ENCODE measurements at regions not wholly inside any gene's neighbourhood (a gene's known extent, or its start where the extent isn't known, plus 50 kb on each side); places are given as distances from the start of the nearest gene placed in this dataset.

DNA sequence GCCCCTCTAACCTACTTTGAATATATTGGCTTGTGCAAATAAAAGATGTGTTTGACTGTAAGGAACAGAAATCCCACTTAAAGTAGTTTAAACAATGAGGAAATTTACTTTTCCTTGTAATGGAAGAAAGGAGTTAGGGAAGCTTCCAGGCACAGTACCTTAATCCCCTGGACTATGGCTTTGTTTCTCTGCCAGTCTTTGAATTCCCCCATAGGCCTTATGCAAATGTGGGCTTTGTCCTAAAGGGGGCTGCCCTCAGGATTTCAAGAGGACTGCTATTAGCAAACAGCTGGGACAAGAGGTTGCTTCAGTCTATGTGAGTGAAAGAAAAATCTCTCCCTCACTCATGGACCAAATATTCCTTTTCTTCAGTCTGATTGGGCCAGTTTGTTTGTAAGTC, 255.1 kb upstream of the THSD7B start:
- Histone ChIP-seq H3K4me3 (ENCODE audit: low read depth, low read length) (no peak overlapping the region), H3K9me3 (ENCODE audit: control insufficient read depth, low read length) (no peaks in the 10 kb centered on the region), H2AFZ (no peak overlapping the region), H3K36me3 (ENCODE audit: control insufficient read depth, insufficient read depth, low read length) (no peaks in the 10 kb centered on the region), H3K79me2 (no peaks in the 10 kb centered on the region), H3K4me2 (ENCODE audit: low read length) (no peak overlapping the region), H3K4me1 (no peaks in the 10 kb centered on the region), H3K27ac (no peak overlapping the region), H3K27me3 (ENCODE audit: control insufficient read depth, insufficient read depth, low read length) (no peaks in the 10 kb centered on the region), H3K9ac (no peak overlapping the region)
- TF ChIP-seq, protein P1, sequence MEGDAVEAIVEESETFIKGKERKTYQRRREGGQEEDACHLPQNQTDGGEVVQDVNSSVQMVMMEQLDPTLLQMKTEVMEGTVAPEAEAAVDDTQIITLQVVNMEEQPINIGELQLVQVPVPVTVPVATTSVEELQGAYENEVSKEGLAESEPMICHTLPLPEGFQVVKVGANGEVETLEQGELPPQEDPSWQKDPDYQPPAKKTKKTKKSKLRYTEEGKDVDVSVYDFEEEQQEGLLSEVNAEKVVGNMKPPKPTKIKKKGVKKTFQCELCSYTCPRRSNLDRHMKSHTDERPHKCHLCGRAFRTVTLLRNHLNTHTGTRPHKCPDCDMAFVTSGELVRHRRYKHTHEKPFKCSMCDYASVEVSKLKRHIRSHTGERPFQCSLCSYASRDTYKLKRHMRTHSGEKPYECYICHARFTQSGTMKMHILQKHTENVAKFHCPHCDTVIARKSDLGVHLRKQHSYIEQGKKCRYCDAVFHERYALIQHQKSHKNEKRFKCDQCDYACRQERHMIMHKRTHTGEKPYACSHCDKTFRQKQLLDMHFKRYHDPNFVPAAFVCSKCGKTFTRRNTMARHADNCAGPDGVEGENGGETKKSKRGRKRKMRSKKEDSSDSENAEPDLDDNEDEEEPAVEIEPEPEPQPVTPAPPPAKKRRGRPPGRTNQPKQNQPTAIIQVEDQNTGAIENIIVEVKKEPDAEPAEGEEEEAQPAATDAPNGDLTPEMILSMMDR (IDR thresholded peaks at IDR 0.05): no peak

- Histone ChIP-seq H3K4me2 (ENCODE audit: low read length) (no peak overlapping the region), H3K4me1 (no peaks in the 10 kb centered on the region), H3K9me3 (ENCODE audit: control insufficient read depth, low read length) (no peaks in the 10 kb centered on the region), H3K27me3 (ENCODE audit: control insufficient read depth, insufficient read depth, low read length) (no peaks in the 10 kb centered on the region), H2AFZ (no peak overlapping the region), H3K9ac (no peak overlapping the region), H3K4me3 (ENCODE audit: low read depth, low read length) (no peak overlapping the region), H3K36me3 (ENCODE audit: control insufficient read depth, insufficient read depth, low read length) (no peaks in the 10 kb centered on the region), H3K79me2 (no peaks in the 10 kb centered on the region), H3K27ac (no peak overlapping the region)
- TF ChIP-seq, protein P1 (IDR thresholded peaks at IDR 0.05): no peak
Observed at GRCh38 chr2:136505462-136505861, 259.9 kb upstream of the THSD7B start.

- Histone ChIP-seq H3K4me2 (ENCODE audit: low read length) (no peak overlapping the region), H3K79me2 (no peaks in the 10 kb centered on the region), H3K9me3 (ENCODE audit: control insufficient read depth, low read length) (no peaks in the 10 kb centered on the region), H3K4me3 (ENCODE audit: low read depth, low read length) (no peak overlapping the region), H3K9ac (no peak overlapping the region), H3K27ac (no peak overlapping the region), H3K4me1 (no peaks in the 10 kb centered on the region), H2AFZ (no peak overlapping the region), H3K27me3 (ENCODE audit: control insufficient read depth, insufficient read depth, low read length) (no peaks in the 10 kb centered on the region), H3K36me3 (ENCODE audit: control insufficient read depth, insufficient read depth, low read length) (no peaks in the 10 kb centered on the region)
- TF ChIP-seq, protein P1 (IDR thresholded peaks at IDR 0.05): no peak
Observed at GRCh38 chr2:136502660-136503059, 262.7 kb upstream of the THSD7B start.

- no peaks in the 10 kb centered on the region for H3K79me2 ChIP-seq
- no peak overlapping the region for H3K4me3 ChIP-seq (ENCODE audit: low read depth, low read length)
- no peak overlapping the region for H3K4me2 ChIP-seq (ENCODE audit: low read length)
- no peaks in the 10 kb centered on the region for H3K27me3 ChIP-seq (ENCODE audit: control insufficient read depth, insufficient read depth, low read length)
- TF ChIP-seq, protein P1 (IDR thresholded peaks at IDR 0.05): no peak
- no peak overlapping the region for H3K9ac ChIP-seq
- no peak overlapping the region for H3K27ac ChIP-seq
- H3K36me3 ChIP-seq (ENCODE audit: control insufficient read depth, insufficient read depth, low read length): no peaks in the 10 kb centered on the region
- H3K4me1 ChIP-seq: no peaks in the 10 kb centered on the region
- H2AFZ ChIP-seq: no peak overlapping the region
- H3K9me3 ChIP-seq (ENCODE audit: control insufficient read depth, low read length): no peaks in the 10 kb centered on the region
Observed at GRCh38 chr2:136497709-136498108, 267.6 kb upstream of the THSD7B start.

- TF ChIP-seq, protein P1 (IDR thresholded peaks at IDR 0.05): no peak
- H3K9ac ChIP-seq: no peak overlapping the region
- no peaks in the 10 kb centered on the region for H3K36me3 ChIP-seq (ENCODE audit: control insufficient read depth, insufficient read depth, low read length)
- H3K27me3 ChIP-seq (ENCODE audit: control insufficient read depth, insufficient read depth, low read length): no peaks in the 10 kb centered on the region
- H2AFZ ChIP-seq: no peak overlapping the region
- no peak overlapping the region for H3K4me3 ChIP-seq (ENCODE audit: low read depth, low read length)
- no peaks in the 10 kb centered on the region for H3K4me1 ChIP-seq
- H3K9me3 ChIP-seq (ENCODE audit: control insufficient read depth, low read length): no peaks in the 10 kb centered on the region
- no peaks in the 10 kb centered on the region for H3K79me2 ChIP-seq
- H3K4me2 ChIP-seq (ENCODE audit: low read length): no peak overlapping the region
- H3K27ac ChIP-seq: no peak overlapping the region
Observed at GRCh38 chr2:136496966-136497365, 268.4 kb upstream of the THSD7B start.

Measured in parathyroid adenoma (tissue), 2 donors.